NCI-H345 (cell line): ENCODE measurements at regions not wholly inside any gene's neighbourhood (a gene's known extent, or its start where the extent isn't known, plus 50 kb on each side); places are given as distances from the start of the nearest gene placed in this dataset.
"Not testable (repeated sequence)": the region's sequence is repeated elsewhere in the genome, so short reads cannot be mapped to it uniquely, and the experiment has no call there.

Source experiments
- DNase-seq: peaks from one replicate; lab custom pipeline; 2025; lab: John Stamatoyannopoulos, UW

DNA sequence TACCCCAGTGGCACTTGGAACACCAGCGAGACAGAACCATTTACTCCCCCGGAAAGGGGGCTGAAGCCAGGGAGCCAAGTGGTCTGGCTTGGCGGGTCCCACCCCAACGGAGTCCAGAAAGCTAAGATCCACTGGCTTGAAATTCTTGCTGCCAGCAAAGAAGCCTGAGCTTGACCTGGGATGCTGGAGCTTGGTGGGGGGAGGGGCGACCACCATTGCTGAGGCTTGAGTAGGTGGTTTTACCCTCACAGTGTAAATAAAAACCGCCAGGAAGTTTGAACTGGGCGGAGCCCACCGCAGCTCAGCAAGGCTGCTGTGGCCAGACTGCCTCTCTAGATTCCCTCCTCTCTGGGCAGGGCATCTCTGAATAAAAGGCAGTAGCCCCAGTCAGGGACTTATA is 62.8 kb downstream of the RPS24 start:
- not testable (repeated sequence) for DNase-seq

DNA sequence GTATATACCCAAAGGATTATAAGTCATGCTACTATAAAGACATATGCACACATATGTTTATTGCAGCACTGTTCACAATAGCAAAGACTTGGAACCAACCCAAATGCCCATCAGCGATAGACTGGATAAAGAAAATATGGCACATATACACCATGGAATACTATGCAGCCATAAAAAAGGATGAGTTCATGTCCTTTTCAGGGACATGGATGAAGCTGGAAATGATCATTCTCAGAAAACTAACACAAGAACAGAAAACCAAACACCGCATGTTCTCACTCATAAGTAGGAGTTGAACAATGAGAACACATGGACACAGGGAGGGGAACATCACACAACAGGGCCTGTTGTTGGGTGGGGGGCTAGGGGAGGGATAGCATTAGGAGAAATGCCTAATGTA is 68.9 kb downstream of the RPS24 start:
- DNase-seq, result not testable (repeated sequence)

GRCh38 chr10:78109210-78109609 is 75.5 kb downstream of the RPS24 start:
- DNase-seq, result no peak

DNA sequence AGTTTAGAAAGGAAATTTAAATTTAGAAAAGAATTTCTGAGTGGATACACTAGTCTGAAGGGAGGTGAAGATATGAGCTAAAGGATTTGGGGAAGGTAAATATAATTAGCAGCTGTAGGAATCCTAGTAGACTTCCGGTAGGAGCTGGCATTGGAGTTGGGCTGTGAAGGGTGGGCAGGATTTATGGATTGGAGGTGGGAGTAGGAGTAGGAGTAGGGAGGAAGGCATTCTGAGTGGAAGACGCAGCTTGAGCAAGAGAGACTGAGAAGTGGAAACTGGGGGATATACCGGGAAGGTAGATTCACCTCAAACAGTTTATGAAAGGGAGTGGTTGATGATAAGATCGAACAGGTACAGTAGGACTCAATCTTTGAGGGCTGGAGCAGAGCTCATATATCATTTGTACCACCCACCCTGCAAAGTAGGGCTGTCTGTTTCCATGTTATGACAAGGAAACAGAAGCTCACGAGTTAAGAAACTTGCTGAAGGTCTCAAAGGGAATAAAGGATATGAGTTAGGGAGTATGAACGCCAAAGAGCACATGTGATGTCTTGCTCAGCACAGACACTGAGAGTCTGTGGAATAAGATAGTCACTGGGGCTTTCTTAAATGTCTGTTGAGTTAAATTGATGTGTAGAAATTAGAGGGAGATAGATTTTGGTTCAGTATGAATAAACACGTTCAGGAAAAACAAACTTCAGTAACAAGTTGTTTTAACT is 81.6 kb downstream of the RPS24 start:
- DNase-seq, result no peak

DNA sequence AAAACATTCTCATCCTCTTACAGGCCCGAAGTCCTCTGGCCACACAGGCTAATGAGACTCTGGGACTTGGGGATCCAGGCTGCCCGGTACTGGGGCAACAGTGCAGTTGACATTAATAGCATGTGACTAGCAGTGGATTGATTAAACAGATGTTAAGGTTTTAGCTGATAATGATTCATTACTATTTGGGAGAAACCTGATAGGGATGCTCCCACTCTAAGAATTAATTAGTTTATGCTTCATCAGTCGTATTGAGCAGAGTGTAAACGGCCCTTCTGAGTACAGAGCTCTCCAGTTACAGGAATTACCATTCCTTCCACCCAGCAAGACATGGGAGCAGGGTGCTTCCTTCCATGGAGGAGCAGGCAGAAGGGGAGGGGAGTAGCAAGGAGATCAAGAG is 82.7 kb downstream of the RPS24 start:
- DNase-seq, result no peak

GRCh38 chr10:78118591-78118990 is 84.9 kb downstream of the RPS24 start:
- DNase-seq, result no peak

GRCh38 chr10:78121801-78122200 is 88.1 kb downstream of the RPS24 start:
- DNase-seq, result no peak

DNA sequence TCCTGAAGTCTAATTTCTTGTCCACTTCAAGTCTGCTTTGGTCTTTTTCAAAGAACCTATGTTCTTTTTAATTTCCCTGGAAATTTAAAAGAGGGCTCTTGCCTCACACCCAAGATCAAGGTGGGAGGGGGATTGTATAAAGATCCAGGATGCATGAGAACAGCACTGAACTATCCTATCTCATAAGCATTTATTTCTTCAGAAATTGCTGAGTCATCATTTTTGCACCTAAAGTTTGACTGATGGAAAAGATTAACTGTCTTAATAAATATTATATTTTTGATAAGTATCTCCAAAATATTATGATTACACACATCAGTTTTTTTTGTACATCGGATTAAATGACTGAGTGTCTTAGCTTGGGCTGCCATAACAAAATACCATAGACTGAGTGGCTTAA is 90.5 kb downstream of the RPS24 start:
- DNase-seq, result no peak

GRCh38 chr10:78129211-78129610 is 95.5 kb downstream of the RPS24 start:
- DNase-seq, result no peak

GRCh38 chr10:78130966-78131710 is 97.5 kb downstream of the RPS24 start:
- no peak for DNase-seq

- DNase-seq, result no peak
Observed at GRCh38 chr10:78134773-78135306, 101.2 kb downstream of the RPS24 start.

GRCh38 chr10:78137147-78137546 is 103.5 kb downstream of the RPS24 start:
- DNase-seq, result no peak

GRCh38 chr10:78139341-78139740 is 105.7 kb downstream of the RPS24 start:
- DNase-seq, result no peak

DNA sequence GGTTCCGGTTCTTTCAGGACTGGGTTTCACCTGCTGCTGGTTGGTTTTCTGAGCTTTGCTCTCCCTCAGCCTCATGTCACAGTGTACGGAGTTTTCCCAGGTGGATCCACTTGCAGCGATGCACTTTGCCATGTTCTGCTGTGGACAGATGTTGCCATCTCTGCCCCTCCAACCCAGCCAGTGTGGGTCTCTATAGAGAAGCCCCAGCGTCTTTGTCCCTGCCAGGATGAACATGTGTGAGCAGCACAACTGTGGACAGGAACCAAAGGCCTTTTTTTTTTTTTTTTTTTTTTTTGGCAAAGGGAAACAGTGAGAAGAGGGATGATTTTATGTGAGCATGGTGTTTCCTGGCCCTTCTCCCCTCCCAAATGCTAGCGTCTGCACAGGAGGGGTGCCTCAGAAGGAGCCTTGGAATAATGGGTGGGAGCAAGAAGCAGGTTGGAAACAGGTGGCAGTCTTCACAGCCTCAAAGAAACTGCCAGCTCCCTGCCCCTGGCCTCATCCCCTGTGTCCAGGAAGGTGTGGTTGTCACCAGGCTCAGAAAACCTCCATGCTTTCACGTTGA is 106.5 kb downstream of the RPS24 start:
- DNase-seq, result no peak

- no peak for DNase-seq
Observed at GRCh38 chr10:78143576-78143975, 109.9 kb downstream of the RPS24 start.

GRCh38 chr10:78146200-78146599 is 112.5 kb downstream of the RPS24 start:
- no peak for DNase-seq

GRCh38 chr10:78147202-78147601 is 113.5 kb downstream of the RPS24 start:
- DNase-seq, result no peak

GRCh38 chr10:78148216-78148960 is 114.7 kb downstream of the RPS24 start:
- no peak for DNase-seq

DNA sequence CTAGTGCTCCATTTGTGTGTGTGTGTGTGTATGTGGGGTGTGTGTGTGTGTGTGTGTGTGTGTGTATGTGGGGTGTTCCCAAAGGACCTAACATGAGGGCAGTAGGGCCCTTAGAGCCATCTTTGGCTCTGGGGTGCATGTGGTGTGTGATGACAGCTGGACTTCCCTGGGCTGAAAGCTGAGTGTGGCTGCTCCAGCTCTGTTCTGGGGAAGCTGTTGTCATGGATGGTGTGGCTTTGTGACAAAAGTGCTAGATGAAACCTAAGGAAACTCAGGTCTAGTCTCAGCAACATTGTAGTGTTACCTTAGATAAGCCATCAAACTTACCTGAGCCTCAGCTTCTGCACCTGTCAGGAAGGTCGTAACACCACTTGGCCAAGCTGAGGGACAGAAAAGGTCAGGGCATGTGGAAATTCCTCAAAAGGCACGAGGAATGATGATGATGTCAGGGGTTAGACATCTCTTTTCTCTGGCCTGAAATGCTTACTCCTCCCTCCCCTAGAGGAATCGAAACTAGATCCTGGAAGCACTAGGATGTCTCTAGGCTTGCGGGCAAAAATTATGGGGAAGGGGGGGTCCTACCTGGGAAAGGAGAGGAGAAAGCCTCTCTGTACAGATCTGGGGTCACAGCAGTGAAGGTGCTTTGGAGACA is 115.4 kb downstream of the RPS24 start:
- DNase-seq, result no peak

DNA sequence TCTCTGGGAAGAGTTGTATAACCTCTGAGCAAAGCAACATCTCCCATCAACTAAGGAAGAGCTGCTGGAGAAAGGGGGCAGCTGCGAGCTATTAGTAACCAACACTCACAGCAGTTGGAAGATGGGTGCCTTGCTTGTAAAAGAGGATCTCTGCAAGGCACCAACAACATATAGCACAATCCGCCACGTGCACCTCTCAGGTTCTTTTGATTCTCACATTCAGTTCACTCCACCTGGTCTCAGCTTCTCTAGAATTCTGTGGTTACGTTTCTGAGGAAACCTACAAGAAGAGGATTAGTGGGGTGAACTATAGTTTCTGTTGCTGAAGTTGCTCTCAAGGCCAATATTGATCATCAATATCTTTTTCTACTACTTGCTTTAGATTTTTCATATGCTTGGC is 117.1 kb downstream of the RPS24 start:
- DNase-seq, result no peak

- no peak for DNase-seq
Observed at GRCh38 chr10:78155722-78156121, 122.1 kb downstream of the RPS24 start.

GRCh38 chr10:78160591-78160990 is 126.9 kb downstream of the RPS24 start:
- DNase-seq, result no peak
